Osteoblast (primary cell): ENCODE measurements at regions not wholly inside any gene's neighbourhood (a gene's known extent, or its start where the extent isn't known, plus 50 kb on each side); places are given as distances from the start of the nearest gene placed in this dataset.

Experiments used
- DNase-seq: peaks from one replicate; pipeline ENCODE4 v3.0.0; 2011; ENCODE audit warnings: low spot score, mixed read lengths; ENCODE audit not compliant: insufficient read length; ENCODE audit errors: missing footprints
- H2AFZ ChIP-seq: 2 replicates; pipeline ENCODE4 v1.6.0; 2011; ENCODE audit warnings: mild to moderate bottlenecking, low read length
- H3K27ac ChIP-seq: 2 replicates; pipeline ENCODE4 v1.5.1; 2011; ENCODE audit warnings: mild to moderate bottlenecking, low read depth, low read length, moderate library complexity
- H3K27me3 ChIP-seq: 2 replicates; pipeline ENCODE4 v1.6.0; 2012; ENCODE audit warnings: mild to moderate bottlenecking, control low read depth, inconsistent platforms, low read length, moderate library complexity; ENCODE audit not compliant: insufficient read depth
- H3K36me3 ChIP-seq: 2 replicates; pipeline ENCODE4 v1.5.1; 2011; ENCODE audit warnings: mild to moderate bottlenecking, low read length, control low read depth, moderate library complexity; ENCODE audit not compliant: insufficient read depth
- H3K4me1 ChIP-seq: 2 replicates; pipeline ENCODE4 v1.5.1; 2011; ENCODE audit warnings: mild to moderate bottlenecking, low read length, control low read depth, moderate library complexity; ENCODE audit not compliant: insufficient read depth
- H3K4me2 ChIP-seq: 2 replicates; pipeline ENCODE4 v1.6.0; 2011; ENCODE audit warnings: mild to moderate bottlenecking, low read length; ENCODE audit not compliant: insufficient read depth
- H3K4me3 ChIP-seq: fragments of 200-600 bp; sonication (generic); 3 replicates; pipeline ENCODE4 v1.5.1; 2012; ENCODE audit warnings: mild to moderate bottlenecking, low read length, inconsistent platforms; ENCODE audit not compliant: insufficient read depth
- H3K79me2 ChIP-seq: 2 replicates; pipeline ENCODE4 v1.6.0; 2012; ENCODE audit warnings: mild to moderate bottlenecking, low read length, control low read depth, inconsistent platforms; ENCODE audit not compliant: insufficient read depth
- H3K9me3 ChIP-seq: 2 replicates; pipeline ENCODE4 v1.5.1; 2011; ENCODE audit warnings: low read depth, low read length, control low read depth
- H4K20me1 ChIP-seq: 2 replicates; pipeline ENCODE4 v1.6.0; 2012; ENCODE audit warnings: mild to moderate bottlenecking, low read length, control low read depth; ENCODE audit not compliant: insufficient read depth
- TF ChIP-seq, protein P1 (sequence below): IDR thresholded peaks from 2 replicates; pipeline ENCODE4 v1.5.1; 2011; ENCODE audit warnings: mild to moderate bottlenecking, low read depth, low read length, moderate library complexity; ENCODE audit errors: extremely low read depth

DNA sequence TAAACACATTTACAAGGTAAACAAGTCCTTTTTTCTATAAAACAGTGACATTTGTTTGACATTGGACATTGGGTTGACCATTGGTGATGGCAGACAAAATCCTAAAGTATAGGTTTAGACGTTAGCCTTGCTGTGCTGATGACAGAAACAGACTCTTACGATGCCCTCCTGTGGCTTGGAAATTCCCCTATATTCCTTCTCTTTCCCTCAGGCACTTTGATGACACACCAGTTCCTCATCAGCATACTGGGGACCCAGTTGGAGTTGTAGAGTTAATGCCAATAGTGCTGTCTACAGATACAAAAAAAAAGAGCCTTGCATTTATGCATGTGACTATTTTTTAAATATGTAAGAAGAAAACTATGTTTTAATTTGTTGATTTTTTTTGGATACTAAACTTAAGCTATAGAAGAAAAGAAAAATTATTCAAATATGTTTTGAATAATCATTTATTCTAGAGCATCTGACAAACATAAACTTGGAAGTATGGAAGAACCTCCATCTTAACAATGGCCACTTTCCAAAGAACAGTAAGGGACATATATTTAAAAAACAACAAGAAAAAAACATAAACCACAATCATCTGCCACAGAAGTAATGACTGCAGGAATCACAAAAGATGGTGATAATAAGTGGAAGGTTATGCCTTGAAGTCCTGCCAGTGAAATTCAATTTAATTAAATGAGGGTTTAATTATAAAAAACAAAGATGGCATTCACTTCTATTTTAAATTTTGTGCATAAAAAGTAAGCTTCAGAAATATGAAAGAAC lies 75.6 kb upstream of the SNCAIP start:
- Histone ChIP-seq H2AFZ (no peak overlapping the region), H3K4me2 (no peak overlapping the region), H3K4me3 (no peak overlapping the region), H3K27me3 (no peaks in the 10 kb centered on the region), H3K27ac (no peak overlapping the region), H3K36me3 (no peaks in the 10 kb centered on the region), H3K79me2 (no peaks in the 10 kb centered on the region), H3K4me1 (no peaks in the 10 kb centered on the region), H3K9me3 (no peaks in the 10 kb centered on the region), H4K20me1 (no peaks in the 10 kb centered on the region)
- DNase-seq: no peak
- TF ChIP-seq, protein P1, sequence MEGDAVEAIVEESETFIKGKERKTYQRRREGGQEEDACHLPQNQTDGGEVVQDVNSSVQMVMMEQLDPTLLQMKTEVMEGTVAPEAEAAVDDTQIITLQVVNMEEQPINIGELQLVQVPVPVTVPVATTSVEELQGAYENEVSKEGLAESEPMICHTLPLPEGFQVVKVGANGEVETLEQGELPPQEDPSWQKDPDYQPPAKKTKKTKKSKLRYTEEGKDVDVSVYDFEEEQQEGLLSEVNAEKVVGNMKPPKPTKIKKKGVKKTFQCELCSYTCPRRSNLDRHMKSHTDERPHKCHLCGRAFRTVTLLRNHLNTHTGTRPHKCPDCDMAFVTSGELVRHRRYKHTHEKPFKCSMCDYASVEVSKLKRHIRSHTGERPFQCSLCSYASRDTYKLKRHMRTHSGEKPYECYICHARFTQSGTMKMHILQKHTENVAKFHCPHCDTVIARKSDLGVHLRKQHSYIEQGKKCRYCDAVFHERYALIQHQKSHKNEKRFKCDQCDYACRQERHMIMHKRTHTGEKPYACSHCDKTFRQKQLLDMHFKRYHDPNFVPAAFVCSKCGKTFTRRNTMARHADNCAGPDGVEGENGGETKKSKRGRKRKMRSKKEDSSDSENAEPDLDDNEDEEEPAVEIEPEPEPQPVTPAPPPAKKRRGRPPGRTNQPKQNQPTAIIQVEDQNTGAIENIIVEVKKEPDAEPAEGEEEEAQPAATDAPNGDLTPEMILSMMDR: no peak

- Histone ChIP-seq H3K4me1 (no peaks in the 10 kb centered on the region), H3K4me2 (no peak overlapping the region), H3K9me3 (no peaks in the 10 kb centered on the region), H4K20me1 (no peaks in the 10 kb centered on the region), H3K36me3 (no peaks in the 10 kb centered on the region), H3K27me3 (no peaks in the 10 kb centered on the region), H3K79me2 (no peaks in the 10 kb centered on the region), H2AFZ (no peak overlapping the region), H3K4me3 (no peak overlapping the region), H3K27ac (no peak overlapping the region)
- no peak for DNase-seq
- TF ChIP-seq, protein P1: no peak
Observed at GRCh38 chr5:122237906-122238305, 74.1 kb upstream of the SNCAIP start.

- H3K27ac ChIP-seq: no peak overlapping the region
- no peaks in the 10 kb centered on the region for H3K27me3 ChIP-seq
- no peaks in the 10 kb centered on the region for H3K79me2 ChIP-seq
- DNase-seq: no peak
- H3K4me1 ChIP-seq: no peaks in the 10 kb centered on the region
- no peak overlapping the region for H2AFZ ChIP-seq
- no peaks in the 10 kb centered on the region for H4K20me1 ChIP-seq
- H3K9me3 ChIP-seq: no peaks in the 10 kb centered on the region
- H3K4me2 ChIP-seq: no peak overlapping the region
- TF ChIP-seq, protein P1: no peak
- no peak overlapping the region for H3K4me3 ChIP-seq
- no peaks in the 10 kb centered on the region for H3K36me3 ChIP-seq
Observed at GRCh38 chr5:122252319-122252718, 59.7 kb upstream of the SNCAIP start.

DNA sequence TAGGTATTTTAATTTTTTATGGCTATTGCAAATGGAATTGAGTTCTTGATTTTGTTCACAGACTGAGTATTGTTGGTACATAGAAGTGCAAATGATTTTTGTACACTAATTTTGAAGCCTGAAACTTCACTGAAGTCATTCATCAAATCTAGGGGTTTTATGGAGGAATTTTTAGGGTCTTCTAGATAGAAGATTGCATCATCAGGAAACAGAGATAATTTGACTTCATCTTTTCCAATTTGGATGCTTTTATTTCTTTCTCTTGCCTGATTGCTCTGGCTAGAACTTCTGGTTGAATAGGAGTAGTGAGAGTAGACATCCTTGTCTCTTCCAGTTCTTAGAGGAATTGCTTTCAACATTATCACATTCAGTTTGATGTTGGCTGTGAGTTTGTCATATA lies 58.2 kb upstream of the SNCAIP start:
- DNase-seq: no peak
- no peak overlapping the region for H3K27ac ChIP-seq

More for the DNA sequence above, 58.2 kb upstream of the SNCAIP start:
- Histone ChIP-seq H3K79me2 (no peaks in the 10 kb centered on the region), H3K4me1 (no peaks in the 10 kb centered on the region), H3K4me3 (no peak overlapping the region), H3K4me2 (no peak overlapping the region), H3K27me3 (no peaks in the 10 kb centered on the region), H4K20me1 (no peaks in the 10 kb centered on the region), H3K36me3 (no peaks in the 10 kb centered on the region), H2AFZ (no peak overlapping the region), H3K9me3 (peaks cover 3% of the 10 kb centered on the region)
- TF ChIP-seq, protein P1: no peak
